ENCODE measurements at regions not wholly inside any gene's neighbourhood (a gene's known extent, or its start where the extent isn't known, plus 50 kb on each side); places are given as distances from the start of the nearest gene placed in this dataset.

GRCh38 chr7:128172151-128172550, 68.9 kb upstream of the LEP start:
- H3K4me3 ChIP-seq (ENCODE audit: low read depth, low read length): no peak overlapping the region
- no peaks in the 10 kb centered on the region for H3K9me3 ChIP-seq
- Mint-ChIP-seq H3K27me3 (ENCODE audit: insufficient read depth, unreplicated experiment) (peaks cover 23% of the 10 kb centered on the region), H3K36me3 (ENCODE audit: insufficient read depth, unreplicated experiment) (peaks cover 7% of the 10 kb centered on the region), H3K9me3 (ENCODE audit: unreplicated experiment) (peaks cover 9% of the 10 kb centered on the region), H3K4me3 (ENCODE audit: unreplicated experiment) (no peak overlapping the region), H3K4me1 (ENCODE audit: low read depth, unreplicated experiment) (peaks cover 9% of the 10 kb centered on the region), H3K27ac (ENCODE audit: unreplicated experiment) (no peak overlapping the region)
- H3K4me1 ChIP-seq: peaks cover 10% of the 10 kb centered on the region; the same call in 1 of the 2 replicates
- BruUV-seq (replicated peaks): no TSS peak
- no peak for DNase-seq
- POLR2A ChIA-PET: no interaction called here
- TF ChIP-seq, protein P1, sequence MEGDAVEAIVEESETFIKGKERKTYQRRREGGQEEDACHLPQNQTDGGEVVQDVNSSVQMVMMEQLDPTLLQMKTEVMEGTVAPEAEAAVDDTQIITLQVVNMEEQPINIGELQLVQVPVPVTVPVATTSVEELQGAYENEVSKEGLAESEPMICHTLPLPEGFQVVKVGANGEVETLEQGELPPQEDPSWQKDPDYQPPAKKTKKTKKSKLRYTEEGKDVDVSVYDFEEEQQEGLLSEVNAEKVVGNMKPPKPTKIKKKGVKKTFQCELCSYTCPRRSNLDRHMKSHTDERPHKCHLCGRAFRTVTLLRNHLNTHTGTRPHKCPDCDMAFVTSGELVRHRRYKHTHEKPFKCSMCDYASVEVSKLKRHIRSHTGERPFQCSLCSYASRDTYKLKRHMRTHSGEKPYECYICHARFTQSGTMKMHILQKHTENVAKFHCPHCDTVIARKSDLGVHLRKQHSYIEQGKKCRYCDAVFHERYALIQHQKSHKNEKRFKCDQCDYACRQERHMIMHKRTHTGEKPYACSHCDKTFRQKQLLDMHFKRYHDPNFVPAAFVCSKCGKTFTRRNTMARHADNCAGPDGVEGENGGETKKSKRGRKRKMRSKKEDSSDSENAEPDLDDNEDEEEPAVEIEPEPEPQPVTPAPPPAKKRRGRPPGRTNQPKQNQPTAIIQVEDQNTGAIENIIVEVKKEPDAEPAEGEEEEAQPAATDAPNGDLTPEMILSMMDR (IDR thresholded peaks at IDR 0.05; ENCODE audit: insufficient read depth in 1 of 2, low read depth in 1 of 2, low read length in 1 of 2, severe bottlenecking in 1 of 2, unreplicated experiment in 1 of 2): no peak
- H3K27me3 ChIP-seq (replicated peaks; ENCODE audit: control insufficient read depth, insufficient read depth, low read length): no peaks in the 10 kb centered on the region; the same call in 1 of the 2 replicates
- intact Hi-C loops (cut with micrococcal nuclease; ENCODE audit: unreplicated experiment): no loop called here
- H3K36me3 ChIP-seq (ENCODE audit: control insufficient read depth, insufficient read depth, low read length): no peaks in the 10 kb centered on the region
- CTCF ChIA-PET: no interaction called here

- ChIA-PET CTCF (no interaction called here), POLR2A (no interaction called here)
- no peak for DNase-seq
- no peaks in the 10 kb centered on the region for H3K36me3 ChIP-seq (ENCODE audit: control insufficient read depth, insufficient read depth, low read length)
- H3K9me3 ChIP-seq: no peaks in the 10 kb centered on the region
- TF ChIP-seq, protein P1 (IDR thresholded peaks at IDR 0.05; ENCODE audit: insufficient read depth in 1 of 2, low read depth in 1 of 2, low read length in 1 of 2, severe bottlenecking in 1 of 2, unreplicated experiment in 1 of 2): no peak
- Mint-ChIP-seq H3K4me3 (ENCODE audit: unreplicated experiment) (no peak overlapping the region), H3K27ac (ENCODE audit: unreplicated experiment) (no peak overlapping the region), H3K27me3 (ENCODE audit: insufficient read depth, unreplicated experiment) (peaks cover 23% of the 10 kb centered on the region), H3K36me3 (ENCODE audit: insufficient read depth, unreplicated experiment) (peaks cover 8% of the 10 kb centered on the region), H3K9me3 (ENCODE audit: unreplicated experiment) (peaks cover 14% of the 10 kb centered on the region), H3K4me1 (ENCODE audit: low read depth, unreplicated experiment) (peaks cover 10% of the 10 kb centered on the region)
- H3K4me1 ChIP-seq: peaks cover 6% of the 10 kb centered on the region; the same call in 1 of the 2 replicates
- intact Hi-C loops (cut with micrococcal nuclease; ENCODE audit: unreplicated experiment): no loop called here
- BruUV-seq (replicated peaks): no TSS peak
- H3K4me3 ChIP-seq (ENCODE audit: low read depth, low read length): no peak overlapping the region
- H3K27me3 ChIP-seq (replicated peaks; ENCODE audit: control insufficient read depth, insufficient read depth, low read length): no peaks in the 10 kb centered on the region; the same call in 1 of the 2 replicates
Observed at GRCh38 chr7:128172963-128173362, 68.1 kb upstream of the LEP start.

- Mint-ChIP-seq H3K27me3 (ENCODE audit: insufficient read depth, unreplicated experiment) (peaks cover 12% of the 10 kb centered on the region), H3K4me3 (ENCODE audit: unreplicated experiment) (no peak overlapping the region), H3K4me1 (ENCODE audit: low read depth, unreplicated experiment) (peaks cover 10% of the 10 kb centered on the region), H3K9me3 (ENCODE audit: unreplicated experiment) (peaks cover 14% of the 10 kb centered on the region), H3K27ac (ENCODE audit: unreplicated experiment) (no peak overlapping the region), H3K36me3 (ENCODE audit: insufficient read depth, unreplicated experiment) (peaks cover 8% of the 10 kb centered on the region)
- ChIA-PET POLR2A (no interaction called here), CTCF (no interaction called here)
- intact Hi-C loops (cut with micrococcal nuclease; ENCODE audit: unreplicated experiment): no loop called here
- peaks cover 5% of the 10 kb centered on the region; the same call in 1 of the 2 replicates for H3K4me1 ChIP-seq
- DNase-seq: no peak
- no peak overlapping the region for H3K4me3 ChIP-seq (ENCODE audit: low read depth, low read length)
- no peaks in the 10 kb centered on the region for H3K9me3 ChIP-seq
- no peaks in the 10 kb centered on the region; the same call in 1 of the 2 replicates for H3K27me3 ChIP-seq (replicated peaks; ENCODE audit: control insufficient read depth, insufficient read depth, low read length)
- TF ChIP-seq, protein P1 (IDR thresholded peaks at IDR 0.05; ENCODE audit: insufficient read depth in 1 of 2, low read depth in 1 of 2, low read length in 1 of 2, severe bottlenecking in 1 of 2, unreplicated experiment in 1 of 2): no peak
- no TSS peak for BruUV-seq (replicated peaks)
- no peaks in the 10 kb centered on the region for H3K36me3 ChIP-seq (ENCODE audit: control insufficient read depth, insufficient read depth, low read length)
Observed at GRCh38 chr7:128174386-128174785, 66.7 kb upstream of the LEP start.

Measured in Caco-2 (cell line).